ENCODE measurements at regions not wholly inside any gene's neighbourhood (a gene's known extent, or its start where the extent isn't known, plus 50 kb on each side); places are given as distances from the start of the nearest gene placed in this dataset.

GRCh38 chr12:89960011-89960507 lies 251.4 kb upstream of the ATP2B1 start:
- POLR2A ChIA-PET: interaction anchor here (0.8 to 2.6 kb wide), 14 partner anchors 9 to 255 kb away, joined by 3 to 22 read pairs (median 4); partner anchors contain the start of gene ATP2B1
- TF ChIP-seq MYC (IDR thresholded peaks at IDR 0.05; ENCODE audit: insufficient read depth, insufficient read length, insufficient replicate concordance, low read length, severe bottlenecking) (no peak), USF1 (IDR thresholded peaks at IDR 0.05; ENCODE audit: borderline replicate concordance, extremely low read length, insufficient read depth, low read depth, low read length) (no peak), SPI1 (IDR thresholded peaks at IDR 0.05; ENCODE audit: borderline replicate concordance, insufficient read depth, low read depth, low read length) (0 out of 2 replicates have a peak, but pooled peaks have one; percentile 33), HCFC1 (IDR thresholded peaks at IDR 0.05; ENCODE audit: low read length) (no peak), ZBTB33 (IDR thresholded peaks at IDR 0.05) (no peak), HDAC2 (IDR thresholded peaks at IDR 0.05) (no peak), CHD4 (IDR thresholded peaks at IDR 0.05) (no peak), YY1 (IDR thresholded peaks at IDR 0.05; ENCODE audit: low read depth, low read length) (no peak; the same call in 1 of the 2 replicates), MEF2B (IDR thresholded peaks at IDR 0.05; ENCODE audit: partially characterized antibody, poor library complexity, severe bottlenecking) (peak; percentile 41)
- TF ChIP-seq, protein P1, sequence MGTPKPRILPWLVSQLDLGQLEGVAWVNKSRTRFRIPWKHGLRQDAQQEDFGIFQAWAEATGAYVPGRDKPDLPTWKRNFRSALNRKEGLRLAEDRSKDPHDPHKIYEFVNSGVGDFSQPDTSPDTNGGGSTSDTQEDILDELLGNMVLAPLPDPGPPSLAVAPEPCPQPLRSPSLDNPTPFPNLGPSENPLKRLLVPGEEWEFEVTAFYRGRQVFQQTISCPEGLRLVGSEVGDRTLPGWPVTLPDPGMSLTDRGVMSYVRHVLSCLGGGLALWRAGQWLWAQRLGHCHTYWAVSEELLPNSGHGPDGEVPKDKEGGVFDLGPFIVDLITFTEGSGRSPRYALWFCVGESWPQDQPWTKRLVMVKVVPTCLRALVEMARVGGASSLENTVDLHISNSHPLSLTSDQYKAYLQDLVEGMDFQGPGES (IDR thresholded peaks at IDR 0.05): no peak
- TF ChIP-seq, protein P2, sequence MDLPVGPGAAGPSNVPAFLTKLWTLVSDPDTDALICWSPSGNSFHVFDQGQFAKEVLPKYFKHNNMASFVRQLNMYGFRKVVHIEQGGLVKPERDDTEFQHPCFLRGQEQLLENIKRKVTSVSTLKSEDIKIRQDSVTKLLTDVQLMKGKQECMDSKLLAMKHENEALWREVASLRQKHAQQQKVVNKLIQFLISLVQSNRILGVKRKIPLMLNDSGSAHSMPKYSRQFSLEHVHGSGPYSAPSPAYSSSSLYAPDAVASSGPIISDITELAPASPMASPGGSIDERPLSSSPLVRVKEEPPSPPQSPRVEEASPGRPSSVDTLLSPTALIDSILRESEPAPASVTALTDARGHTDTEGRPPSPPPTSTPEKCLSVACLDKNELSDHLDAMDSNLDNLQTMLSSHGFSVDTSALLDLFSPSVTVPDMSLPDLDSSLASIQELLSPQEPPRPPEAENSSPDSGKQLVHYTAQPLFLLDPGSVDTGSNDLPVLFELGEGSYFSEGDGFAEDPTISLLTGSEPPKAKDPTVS (IDR thresholded peaks at IDR 0.05; ENCODE audit: low read depth, low read length): no peak
- TF ChIP-seq, protein P3, sequence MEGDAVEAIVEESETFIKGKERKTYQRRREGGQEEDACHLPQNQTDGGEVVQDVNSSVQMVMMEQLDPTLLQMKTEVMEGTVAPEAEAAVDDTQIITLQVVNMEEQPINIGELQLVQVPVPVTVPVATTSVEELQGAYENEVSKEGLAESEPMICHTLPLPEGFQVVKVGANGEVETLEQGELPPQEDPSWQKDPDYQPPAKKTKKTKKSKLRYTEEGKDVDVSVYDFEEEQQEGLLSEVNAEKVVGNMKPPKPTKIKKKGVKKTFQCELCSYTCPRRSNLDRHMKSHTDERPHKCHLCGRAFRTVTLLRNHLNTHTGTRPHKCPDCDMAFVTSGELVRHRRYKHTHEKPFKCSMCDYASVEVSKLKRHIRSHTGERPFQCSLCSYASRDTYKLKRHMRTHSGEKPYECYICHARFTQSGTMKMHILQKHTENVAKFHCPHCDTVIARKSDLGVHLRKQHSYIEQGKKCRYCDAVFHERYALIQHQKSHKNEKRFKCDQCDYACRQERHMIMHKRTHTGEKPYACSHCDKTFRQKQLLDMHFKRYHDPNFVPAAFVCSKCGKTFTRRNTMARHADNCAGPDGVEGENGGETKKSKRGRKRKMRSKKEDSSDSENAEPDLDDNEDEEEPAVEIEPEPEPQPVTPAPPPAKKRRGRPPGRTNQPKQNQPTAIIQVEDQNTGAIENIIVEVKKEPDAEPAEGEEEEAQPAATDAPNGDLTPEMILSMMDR (IDR thresholded peaks at IDR 0.05 in 2 of 3, conservative IDR thresholded peaks at IDR 0.05 in 1 of 3; ENCODE audit: control insufficient read depth in 2 of 3, extremely low read depth in 1 of 3, insufficient read depth in 1 of 3, low read depth in 3 of 3, low read length in 3 of 3): no peak
- TF ChIP-seq, protein P4, sequence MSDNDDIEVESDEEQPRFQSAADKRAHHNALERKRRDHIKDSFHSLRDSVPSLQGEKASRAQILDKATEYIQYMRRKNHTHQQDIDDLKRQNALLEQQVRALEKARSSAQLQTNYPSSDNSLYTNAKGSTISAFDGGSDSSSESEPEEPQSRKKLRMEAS (IDR thresholded peaks at IDR 0.05; ENCODE audit: low read depth, low read length): no peak

More at GRCh38 chr12:89960011-89960507, 251.4 kb upstream of the ATP2B1 start:
- CTCF ChIA-PET: interaction anchor here (0.6 to 2.5 kb wide), 13 partner anchors 9 to 417 kb away, joined by 3 to 19 read pairs (median 5); no protein-coding TSS in a partner anchor
- Histone ChIP-seq H3K9me3 (replicated peaks; ENCODE audit: control insufficient read depth, insufficient read depth, low read length) (no peaks in the 10 kb centered on the region), H4K20me1 (ENCODE audit: control insufficient read depth, insufficient read depth) (no peaks in the 10 kb centered on the region), H3K4me3 (peak overlapping the region; percentile 65; the same call in 1 of the 2 replicates), H3K4me2 (ENCODE audit: control insufficient read depth, insufficient read depth) (peak overlapping the region; percentile 70), H2AFZ (ENCODE audit: control insufficient read depth, low read depth, low read length) (peak overlapping the region; percentile 49), H3K9ac (ENCODE audit: control insufficient read depth, insufficient read depth, low read length) (peak overlapping the region; percentile 39), H3K4me1 (ENCODE audit: control insufficient read depth, insufficient read depth, low read length) (peaks cover 9% of the 10 kb centered on the region), H3K27ac (ENCODE audit: control insufficient read depth, insufficient read depth) (peak overlapping the region; percentile 71), H3K27me3 (replicated peaks in 1 of 2; ENCODE audit: control insufficient read depth in 2 of 2, insufficient read depth in 2 of 2, low read length in 1 of 2) (no peaks in the 10 kb centered on the region), H3K36me3 (ENCODE audit: control insufficient read depth in 2 of 2, insufficient read depth in 2 of 2, low read length in 1 of 2) (no peaks in the 10 kb centered on the region), H3K79me2 (ENCODE audit: control insufficient read depth, insufficient read depth, low read length) (peaks cover 5% of the 10 kb centered on the region)
- peak; percentile 90 for ATAC-seq
- RAD21 ChIA-PET (ENCODE audit: unreplicated experiment): interaction anchor here (0.8 to 4.7 kb wide), 25 partner anchors 9 to 417 kb away, joined by 3 to 58 read pairs (median 5); partner anchors contain the start of gene ATP2B1
- BruUV-seq (replicated peaks): no TSS peak
- peak; percentile 93 for FAIRE-seq
- SMC1A ChIA-PET (ENCODE audit: uncharacterized antibody, unreplicated experiment): interaction anchor here (0.7 to 5.9 kb wide), 47 partner anchors 9 to 436 kb away, joined by 3 to 94 read pairs (median 5); partner anchors contain the start of genes ATP2B1 and GALNT4
- in situ Hi-C loops (cut with MboI): no loop called here
- WGBS (ENCODE audit: insufficient coverage, insufficient replicate concordance, low lambda C conversion rate, missing lambda C conversion rate): 0% methylated on average over 2 of the region's 2 CpGs
- intact Hi-C loops (cut with micrococcal nuclease; ENCODE audit: unreplicated experiment): loop anchor here (2.0 kb wide), 2 partner anchors 77 to 251 kb away; partner anchors contain the start of gene ATP2B1
- peak; percentile 68 for DNase-seq (ENCODE audit: low read depth, low spot score)

Measured in GM12878 (cell line).